H1 (cell line): ENCODE measurements at regions not wholly inside any gene's neighbourhood (a gene's known extent, or its start where the extent isn't known, plus 50 kb on each side); places are given as distances from the start of the nearest gene placed in this dataset.

Experiments used
- CTCF ChIA-PET: fragments of 300-600 bp; sonication (Branson Sonifier 250); formaldehyde crosslinking; loops from one replicate; lab custom pipeline; 2021; ENCODE audit not compliant: partially characterized antibody; lab: Charles Lee
- POLR2A ChIA-PET: fragments of 300-600 bp; sonication (Branson Sonifier 250); formaldehyde crosslinking; loops from one replicate; lab custom pipeline; 2021; ENCODE audit warnings: inconsistent platforms; ENCODE audit not compliant: partially characterized antibody; lab: Charles Lee
- DNase-seq, 2 experiments: peaks; one replicate each; pipeline versions ENCODE4 v3.0.0 to v3.0.0-alpha.2; 2010 to 2022; ENCODE audit warnings: low spot score in 2 of 2, low read depth in 1 of 2, mixed read lengths in 1 of 2
- FAIRE-seq: peaks from 2 replicates; lab custom pipeline; 2011; peaks lifted over from hg19 to GRCh38; lab: Jason Lieb, UNC
- H2AFZ ChIP-seq: 2 replicates; pipeline ENCODE4 v1.8.1; 2012; ENCODE audit warnings: low read length, inconsistent platforms
- H2AK5ac ChIP-seq: 2 replicates; pipeline ENCODE4 v1.6.1; 2013; ENCODE audit warnings: low read depth, low read length
- H2BK120ac ChIP-seq: replicated peaks from 2 replicates; pipeline ENCODE3; 2013; ENCODE audit warnings: low read depth, low read length, inconsistent platforms
- H2BK12ac ChIP-seq: 2 replicates; pipeline ENCODE4 v1.6.1; 2013; ENCODE audit warnings: low read depth, low read length
- H2BK15ac ChIP-seq: 2 replicates; pipeline ENCODE4 v1.6.1; 2013; ENCODE audit warnings: low read length
- H2BK20ac ChIP-seq: 2 replicates; pipeline ENCODE4 v1.6.1; 2013; ENCODE audit warnings: low read length
- H2BK5ac ChIP-seq: 2 replicates; pipeline ENCODE4 v1.6.1; 2013; ENCODE audit warnings: low read depth, low read length
- H3K14ac ChIP-seq: 2 replicates; pipeline ENCODE4 v1.6.1; 2013; ENCODE audit warnings: inconsistent platforms; ENCODE audit not compliant: insufficient read length
- H3K18ac ChIP-seq: 2 replicates; pipeline ENCODE4 v1.6.1; 2013; ENCODE audit warnings: low read length; ENCODE audit errors: extremely low read depth
- H3K23ac ChIP-seq: 2 replicates; pipeline ENCODE4 v1.6.1; 2013; ENCODE audit warnings: inconsistent platforms; ENCODE audit not compliant: insufficient read length
- H3K23me2 ChIP-seq: 2 replicates; pipeline ENCODE4 v1.6.1; 2013; ENCODE audit warnings: low read depth, low read length
- H3K27ac ChIP-seq: 2 replicates; pipeline ENCODE4 v1.6.1; 2011; ENCODE audit warnings: low read depth, low read length, inconsistent platforms
- H3K27me3 ChIP-seq, 4 experiments: replicated peaks in 1 of 4; 1 replicate in 1 of 4; 2 replicates in 3 of 4; pipeline versions ENCODE4 v1.6.1 to v1.8.1; 2011 to 2013; ENCODE audit warnings: low read length in 3 of 4, mild to moderate bottlenecking in 3 of 4, inconsistent platforms in 2 of 4, mixed read lengths in 2 of 4, moderate library complexity in 1 of 4; ENCODE audit not compliant: control insufficient read depth in 3 of 4, insufficient read depth in 3 of 4; ENCODE audit errors: extremely low read depth in 1 of 4
- H3K36me3 ChIP-seq, 4 experiments: 2 replicates each; pipeline versions ENCODE4 v1.6.1 to v1.8.1; 2011 to 2013; ENCODE audit warnings: mild to moderate bottlenecking in 4 of 4, low read length in 3 of 4, moderate library complexity in 2 of 4, control low read depth in 1 of 4, inconsistent platforms in 1 of 4; ENCODE audit not compliant: insufficient read depth in 4 of 4, control insufficient read depth in 2 of 4
- H3K4ac ChIP-seq: replicated peaks from 2 replicates; pipeline ENCODE3; 2013; ENCODE audit warnings: low read length, low read depth, mixed read lengths, inconsistent platforms; ENCODE audit not compliant: insufficient read length
- H3K4me1 ChIP-seq, 4 experiments: replicated peaks in 1 of 4; 1 replicate in 1 of 4; 2 replicates in 3 of 4; pipeline versions ENCODE4 v1.6.1 to v1.8.1; 2011 to 2013; ENCODE audit warnings: low read length in 3 of 4, inconsistent platforms in 2 of 4, mixed read lengths in 1 of 4; ENCODE audit not compliant: insufficient read depth in 4 of 4, control insufficient read depth in 3 of 4
- H3K4me2 ChIP-seq, 2 experiments: 2 replicates each; pipeline versions ENCODE4 v1.6.1 to v1.8.1; 2011 to 2013; ENCODE audit warnings: low read depth in 2 of 2, low read length in 2 of 2, control low read depth in 1 of 2, inconsistent platforms in 1 of 2, mild to moderate bottlenecking in 1 of 2; ENCODE audit not compliant: insufficient read depth in 1 of 2
- H3K4me3 ChIP-seq, 4 experiments: fragments of 200-600, 300-600 bp in 1 of 4; sonication (generic), shearing (Covaris generic), sonication (Bioruptor Twin) in 1 of 4; 2 replicates each; pipeline versions ENCODE4 v1.5.1 to v1.8.1; 2011 to 2016; ENCODE audit warnings: low read length in 4 of 4, low read depth in 3 of 4, control low read depth in 2 of 4, inconsistent platforms in 2 of 4, mild to moderate bottlenecking in 2 of 4, mixed read lengths in 1 of 4, moderate library complexity in 1 of 4; ENCODE audit not compliant: insufficient read depth in 2 of 4; ENCODE audit errors: extremely low read depth in 1 of 4
- H3K56ac ChIP-seq: replicated peaks from 2 replicates; pipeline ENCODE3; 2013; ENCODE audit warnings: low read depth, mild to moderate bottlenecking, mixed read lengths, low read length, inconsistent platforms; ENCODE audit not compliant: insufficient read length
- H3K79me1 ChIP-seq: 2 replicates; pipeline ENCODE4 v1.6.1; 2013; ENCODE audit warnings: low read depth, low read length, control low read depth
- H3K79me2 ChIP-seq, 2 experiments: 2 replicates each; pipeline versions ENCODE4 v1.6.1 to v1.8.1; 2012 to 2013; ENCODE audit warnings: low read length in 2 of 2, mild to moderate bottlenecking in 2 of 2, inconsistent platforms in 1 of 2; ENCODE audit not compliant: insufficient read depth in 2 of 2, control insufficient read depth in 1 of 2
- H3K9ac ChIP-seq, 4 experiments: replicated peaks in 1 of 4; 1 replicate in 1 of 4; 2 replicates in 3 of 4; pipeline versions ENCODE4 v1.6.1 to v1.8.1; 2011 to 2013; ENCODE audit warnings: low read depth in 3 of 4, low read length in 3 of 4, control low read depth in 2 of 4, mild to moderate bottlenecking in 2 of 4, moderate library complexity in 2 of 4, inconsistent platforms in 1 of 4; ENCODE audit errors: extremely low read depth in 1 of 4
- H3K9me3 ChIP-seq, 2 experiments: 2 replicates each; pipeline versions ENCODE4 v1.6.1 to v1.8.1; 2012 to 2013; ENCODE audit warnings: mild to moderate bottlenecking in 2 of 2, moderate library complexity in 2 of 2, control low read depth in 1 of 2, inconsistent platforms in 1 of 2, low read depth in 1 of 2, low read length in 1 of 2, mixed read lengths in 1 of 2; ENCODE audit not compliant: insufficient read depth in 2 of 2
- H4K20me1 ChIP-seq, 2 experiments: replicated peaks in 1 of 2; 2 replicates each; pipeline versions ENCODE3 to v1.8.1; 2011 to 2013; ENCODE audit warnings: inconsistent platforms in 2 of 2, low read length in 2 of 2, mild to moderate bottlenecking in 1 of 2; ENCODE audit not compliant: insufficient read depth in 2 of 2, control insufficient read depth in 1 of 2
- H4K5ac ChIP-seq: 2 replicates; pipeline ENCODE4 v1.6.1; 2013; ENCODE audit warnings: low read length, low read depth, mixed read lengths, inconsistent platforms; ENCODE audit not compliant: insufficient read length
- H4K8ac ChIP-seq: 2 replicates; pipeline ENCODE4 v1.8.0; 2013; ENCODE audit warnings: mild to moderate bottlenecking, moderate library complexity, low read length, inconsistent platforms; ENCODE audit not compliant: insufficient read depth; ENCODE audit errors: extremely low read depth
- H4K91ac ChIP-seq: replicated peaks from 2 replicates; pipeline ENCODE3; 2013; ENCODE audit warnings: low read length, mixed read lengths, inconsistent platforms; ENCODE audit not compliant: insufficient read length
- CBX5 ChIP-seq: fragments of 300-800, 300-1000 bp; sonication (generic); IDR thresholded peaks from 2 replicates; pipeline ENCODE4 v1.7.1; 2016; ENCODE audit warnings: antibody characterized with exemption, low read length, low read depth
- EZH2 ChIP-seq: fragments of 200-600 bp; sonication (generic); IDR thresholded peaks from 2 replicates; pipeline ENCODE4 v1.7.1; 2012; ENCODE audit warnings: low read depth, mild to moderate bottlenecking, moderate library complexity, low read length, inconsistent platforms; ENCODE audit not compliant: severe bottlenecking
- PHF8 ChIP-seq: fragments of 200-600 bp; sonication (generic); conservative IDR thresholded peaks from 2 replicates; pipeline ENCODE4 v1.7.1; 2012; ENCODE audit warnings: low read depth, mild to moderate bottlenecking, inconsistent platforms, low read length, moderate library complexity
- SUZ12 ChIP-seq: fragments of 200-600 bp; sonication (generic); IDR thresholded peaks from 2 replicates; pipeline ENCODE4 v1.6.1; 2012; ENCODE audit warnings: mild to moderate bottlenecking, inconsistent platforms, low read length, moderate library complexity, mixed read lengths
- WGBS, 2 experiments: shearing (Covaris generic) in 1 of 2; methylation state at CpG; one replicate each; pipeline versions ENCODE4 v1.1.6 to v1.1.7; 2013 to 2015; ENCODE audit warnings: low lambda C conversion rate in 2 of 2, mixed read lengths in 2 of 2, inconsistent platforms in 1 of 2, low coverage in 1 of 2, missing lambda C conversion rate in 1 of 2; ENCODE audit not compliant: insufficient replicate concordance in 2 of 2, insufficient coverage in 1 of 2, insufficient read length in 1 of 2; ENCODE audit errors: extremely low coverage in 1 of 2, missing lambda C conversion rate in 1 of 2; 5-methylcytosine and 5-hydroxymethylcytosine counted together

GRCh38 chr3:153063337-153063736, 98.7 kb upstream of the RAP2B start:
- H3K9me3 ChIP-seq = no peaks in the 10 kb centered on the region
- TF ChIP-seq EZH2 (no peak), SUZ12 (no peak), PHF8 (no peak), CBX5 (no peak)
- TF ChIP-seq, all 59 proteins: peak for 0
- no peak overlapping the region for H2BK12ac ChIP-seq

More at GRCh38 chr3:153063337-153063736, 98.7 kb upstream of the RAP2B start:
- Histone ChIP-seq H4K20me1 (no peaks in the 10 kb centered on the region), H3K27me3 (no peaks in the 10 kb centered on the region), H4K91ac (no peak overlapping the region), H2AK5ac (no peak overlapping the region), H2AFZ (no peak overlapping the region), H2BK20ac (no peak overlapping the region), H2BK15ac (no peak overlapping the region), H3K23me2 (no peaks in the 10 kb centered on the region), H4K8ac (no peak overlapping the region), H3K23ac (no peak overlapping the region), H3K14ac (no peak overlapping the region), H3K27ac (no peak overlapping the region), H3K4me2 (no peak overlapping the region), H3K79me2 (no peaks in the 10 kb centered on the region), H3K79me1 (no peaks in the 10 kb centered on the region), H3K36me3 (no peaks in the 10 kb centered on the region), H3K9ac (no peak overlapping the region), H3K4me1 (no peaks in the 10 kb centered on the region), H3K4me3 (no peak overlapping the region), H2BK120ac (no peak overlapping the region), H3K56ac (no peak overlapping the region), H3K18ac (no peak overlapping the region), H3K4ac (no peak overlapping the region), H4K5ac (no peak overlapping the region), H2BK5ac (no peak overlapping the region)
- FAIRE-seq = no peak
- CTCF ChIA-PET = no interaction called here
- POLR2A ChIA-PET = no interaction called here
- no peak for DNase-seq
- 89% methylated on average over 2 of the region's 2 CpGs; no CpG with 5 or more reads in 1 of the 2 experiments for WGBS, 2 experiments
